Ecto neural progenitor cell (in vitro differentiated cells): ENCODE measurements at regions not wholly inside any gene's neighbourhood (a gene's known extent, or its start where the extent isn't known, plus 50 kb on each side); places are given as distances from the start of the nearest gene placed in this dataset.

ENCODE experiments used
- DNase-seq: peaks from one replicate; pipeline ENCODE4 v3.0.0-alpha.2; 2018; ENCODE audit warnings: low spot score

DNA sequence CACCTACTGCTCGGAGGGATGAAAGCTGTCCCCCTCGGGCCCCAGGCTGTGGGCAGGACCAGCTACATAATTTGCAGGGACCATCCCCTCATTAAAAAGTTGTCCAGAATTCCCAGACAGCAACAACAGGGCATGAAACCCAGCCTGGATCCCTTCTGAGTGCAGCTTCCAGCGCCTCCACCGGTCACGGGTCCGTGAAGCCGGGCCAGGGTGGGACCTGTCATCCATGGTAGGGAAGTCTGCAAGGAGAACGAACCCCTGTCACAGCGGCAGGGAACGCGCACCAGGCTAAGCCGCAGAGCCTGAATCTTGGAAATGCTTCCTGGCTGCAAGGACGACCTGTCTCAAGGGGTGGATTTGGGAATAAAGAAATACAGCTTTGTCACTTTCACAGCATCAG, 214.2 kb downstream of the RBFOX3 start:
- no peak for DNase-seq

DNA sequence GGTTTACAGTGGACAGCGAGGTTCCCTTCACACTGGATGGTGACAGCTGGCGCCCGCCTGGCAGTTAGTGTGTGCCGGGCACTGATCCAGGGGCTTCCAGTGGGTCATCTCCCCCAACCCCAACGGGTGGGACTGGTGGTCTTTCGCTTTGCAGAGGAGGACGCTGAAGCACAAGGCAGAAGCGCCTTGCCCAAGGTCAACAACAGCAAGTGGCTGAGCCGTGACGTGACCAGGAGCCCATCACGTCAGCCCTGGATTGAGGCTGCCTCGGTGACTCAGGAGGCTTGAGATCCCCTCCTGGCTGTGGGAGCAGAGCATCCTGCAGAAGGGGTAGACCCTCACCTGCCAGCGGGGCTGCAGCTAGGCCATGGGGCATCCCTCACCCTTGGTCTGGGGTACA, 215.3 kb downstream of the RBFOX3 start:
- no peak for DNase-seq

DNA sequence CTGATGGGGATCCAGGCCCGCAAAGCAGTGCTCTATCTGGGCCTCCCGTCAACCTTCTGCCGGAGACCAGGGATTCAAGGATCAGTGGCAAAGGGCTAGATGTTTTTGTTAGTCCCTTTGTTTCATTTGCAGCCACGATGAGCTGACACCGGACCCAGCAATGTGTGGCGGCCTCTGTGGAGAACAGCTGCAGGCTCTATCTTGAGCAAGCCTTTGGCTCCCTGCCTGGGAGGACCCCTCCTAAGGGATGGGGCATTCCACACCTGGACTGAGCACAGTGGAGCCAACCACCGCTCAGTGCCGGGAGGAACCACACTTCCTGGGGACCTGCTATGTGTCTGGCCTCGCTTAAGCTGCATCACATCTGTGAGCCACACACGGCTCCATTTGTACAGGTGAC, 215.8 kb downstream of the RBFOX3 start:
- DNase-seq = no peak

DNA sequence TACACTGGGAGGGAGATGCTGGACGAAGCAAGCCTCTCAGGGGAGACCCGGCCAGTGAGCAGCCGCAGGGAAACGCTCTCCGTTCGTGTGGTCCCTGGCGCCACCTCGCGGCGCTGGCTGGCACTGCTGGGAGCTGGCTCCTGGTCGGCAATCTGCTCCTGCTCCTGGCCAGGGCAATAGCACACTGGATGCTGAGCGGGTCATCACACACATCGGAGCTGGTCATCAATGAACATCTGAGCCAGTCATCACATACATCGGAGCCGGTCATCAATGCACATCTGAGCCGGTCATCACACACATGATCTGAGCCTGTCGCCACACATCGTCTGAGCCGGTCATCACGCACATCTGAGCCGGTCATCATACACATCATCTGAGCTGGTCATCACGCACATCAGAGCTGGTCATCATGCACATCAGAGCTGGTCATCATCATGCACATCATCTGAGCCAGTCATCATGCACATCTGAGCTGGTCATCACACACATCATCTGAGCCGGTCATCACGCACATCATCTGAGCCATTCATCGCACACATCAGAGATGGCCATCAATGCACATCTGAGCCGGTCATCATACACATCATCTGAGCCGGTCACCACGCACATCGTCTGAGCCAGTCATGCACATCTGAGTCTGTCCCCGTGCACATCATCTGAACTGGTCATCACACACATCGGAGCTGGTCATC, 217.3 kb downstream of the RBFOX3 start:
- peak; percentile 96 for DNase-seq

DNA sequence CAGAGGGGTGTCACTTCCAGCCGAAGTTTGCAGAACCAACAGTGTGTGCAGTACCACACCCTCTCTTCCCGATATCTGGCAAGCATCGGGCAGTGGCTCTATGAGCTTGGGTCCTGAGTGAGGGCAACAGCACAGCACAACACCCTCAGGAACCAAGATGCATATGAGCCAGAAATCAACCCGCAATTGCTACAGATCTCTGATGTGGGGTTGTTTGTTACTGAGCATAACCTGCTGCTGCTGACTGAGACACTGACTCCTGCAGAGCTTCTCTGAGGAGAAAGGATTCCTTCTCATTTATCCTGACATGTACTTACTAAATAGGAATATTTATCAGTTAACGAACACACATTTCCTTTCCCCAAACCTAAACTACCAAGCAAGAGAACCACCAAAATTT, 218.3 kb downstream of the RBFOX3 start:
- DNase-seq = no peak

DNA sequence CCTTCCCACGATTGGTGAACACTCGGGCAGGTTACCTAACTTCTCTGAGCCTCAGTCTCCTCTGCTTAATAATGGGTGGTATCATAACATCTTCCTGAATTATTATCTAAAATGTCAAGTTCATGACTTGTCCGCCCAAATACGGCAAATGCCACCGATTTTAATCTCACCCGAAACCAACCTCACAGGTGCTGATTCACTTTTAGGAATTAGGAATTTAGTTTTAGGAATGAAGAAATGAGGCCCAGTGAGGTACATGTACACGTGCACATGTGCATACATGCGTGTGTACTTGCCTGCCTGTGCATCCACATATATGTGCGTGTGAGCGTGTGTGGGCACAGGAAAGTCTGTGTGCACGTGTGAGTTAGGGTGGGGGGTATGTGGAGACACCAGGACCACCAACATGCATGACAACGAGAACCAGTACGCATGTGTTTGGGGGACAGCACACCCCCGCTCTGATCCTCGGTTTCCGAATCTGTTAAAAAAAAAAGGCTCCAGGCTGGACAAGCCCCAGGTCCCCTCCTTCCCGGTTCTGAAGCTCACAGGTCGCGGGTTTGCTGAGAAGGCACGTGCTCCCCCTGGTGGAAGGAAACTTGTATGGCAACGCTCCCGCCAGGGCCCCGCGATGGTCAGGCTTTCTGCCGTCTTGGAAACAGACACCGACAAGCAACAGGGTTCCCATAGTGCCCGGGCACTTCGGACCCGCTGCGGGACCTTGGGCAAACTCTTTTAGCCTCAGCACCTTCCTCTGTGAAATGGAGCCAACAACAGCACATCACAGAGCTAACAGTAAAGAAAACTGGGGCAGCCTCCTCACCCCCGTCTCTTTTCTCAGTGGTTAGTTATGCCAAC, 219.2 kb downstream of the RBFOX3 start:
- peak; percentile 94 for DNase-seq

DNA sequence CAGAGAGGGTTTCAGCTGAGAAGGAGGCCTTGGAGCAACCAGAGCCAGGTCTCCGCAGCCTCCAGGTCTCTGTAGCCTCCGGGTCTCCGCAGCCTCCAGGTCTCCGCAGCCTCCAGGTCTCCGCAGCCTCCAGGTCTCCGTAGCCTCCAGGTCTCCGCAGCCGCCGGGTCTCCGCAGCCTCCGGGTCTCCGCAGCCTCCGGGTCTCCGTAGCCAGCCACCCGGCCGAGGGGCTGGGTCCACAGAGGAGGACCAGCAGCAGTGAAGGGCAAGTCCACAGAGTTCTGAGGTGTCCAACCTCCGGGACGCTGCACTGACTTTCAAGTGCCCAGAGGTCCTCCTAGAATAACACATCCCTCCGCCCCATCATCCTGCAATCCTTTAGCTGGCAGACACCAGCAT, 221.0 kb downstream of the RBFOX3 start:
- no peak for DNase-seq

DNA sequence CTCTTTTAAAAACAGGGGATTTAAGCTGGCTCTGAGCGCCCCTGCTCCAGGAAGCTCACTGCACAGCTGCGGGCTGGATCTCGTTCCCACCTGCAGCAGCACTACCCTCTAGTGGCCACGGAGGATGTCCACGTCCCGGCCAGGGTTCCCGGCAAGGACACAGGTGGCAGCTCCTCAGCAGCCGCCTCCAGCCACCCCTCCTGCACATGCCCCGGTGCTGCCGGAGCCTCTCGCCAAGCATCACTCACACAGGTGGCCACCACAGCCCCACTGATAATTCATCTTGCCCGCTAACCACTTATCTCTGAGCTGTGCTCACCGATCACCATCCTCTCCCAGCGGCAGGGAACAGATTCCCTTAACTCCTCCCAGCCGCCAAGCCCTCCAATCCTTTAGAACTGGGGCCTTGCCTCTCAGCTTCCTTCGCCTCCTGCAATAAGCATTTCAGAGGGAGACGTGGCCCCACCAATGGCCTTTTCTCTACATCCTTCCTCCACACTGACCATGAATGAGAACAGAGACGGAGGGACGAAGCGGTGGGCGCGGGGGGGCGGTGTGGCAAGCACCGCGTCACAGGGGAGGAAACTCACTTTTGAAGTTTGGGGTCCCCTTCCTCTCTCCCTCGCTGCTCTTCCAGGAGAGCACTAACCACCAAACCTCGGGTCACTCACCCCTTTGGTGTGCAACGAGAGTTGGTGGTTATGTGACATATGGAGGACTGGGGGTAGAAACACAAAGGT, 222.1 kb downstream of the RBFOX3 start:
- peak; percentile 90 for DNase-seq

DNA sequence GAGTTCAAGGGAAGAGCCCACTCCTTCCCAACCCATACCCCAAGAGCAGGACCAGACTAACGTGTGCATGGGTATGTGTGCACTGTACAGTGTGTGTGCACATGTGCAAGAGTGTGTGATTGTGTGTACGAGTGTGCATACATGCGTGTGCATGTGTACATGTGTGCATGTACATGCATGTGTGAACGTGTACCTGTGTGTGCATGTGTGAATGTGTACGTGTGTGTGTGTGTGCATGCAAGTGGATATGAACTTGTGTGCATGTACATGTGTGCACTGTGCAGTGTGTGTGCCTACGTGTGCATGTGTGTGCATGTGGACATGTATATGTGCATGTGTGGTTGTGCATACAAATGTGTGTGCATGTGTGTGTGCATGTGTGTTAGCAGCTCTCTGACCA, 223.1 kb downstream of the RBFOX3 start:
- no peak for DNase-seq

DNA sequence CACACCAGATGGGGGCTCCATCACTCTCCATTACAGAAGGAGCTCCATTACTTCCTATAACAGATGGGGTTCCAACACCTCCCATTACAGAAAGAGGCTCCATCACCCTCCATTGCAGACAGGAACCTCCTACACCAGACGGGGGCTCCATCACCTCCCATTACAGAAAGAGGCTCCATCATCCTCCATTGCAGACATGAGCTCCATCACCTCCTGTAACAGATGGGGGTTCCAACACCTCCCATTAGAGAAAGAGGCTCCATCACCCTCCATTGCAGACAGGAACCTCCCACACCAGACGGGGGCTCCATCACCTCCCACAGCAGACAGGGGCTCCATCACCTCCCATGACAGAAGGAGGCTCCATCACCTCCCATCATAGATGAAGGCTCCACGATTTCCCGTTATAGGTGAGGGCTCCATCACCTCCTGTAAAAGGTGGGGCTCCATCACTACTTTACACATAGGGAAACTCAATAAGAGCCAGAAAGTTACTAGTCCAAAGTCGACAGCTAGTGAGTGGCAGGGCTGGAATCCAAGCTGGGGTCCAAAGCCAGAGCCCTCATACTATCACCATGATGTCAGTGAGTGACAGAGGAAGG, 224.8 kb downstream of the RBFOX3 start:
- no peak for DNase-seq

DNA sequence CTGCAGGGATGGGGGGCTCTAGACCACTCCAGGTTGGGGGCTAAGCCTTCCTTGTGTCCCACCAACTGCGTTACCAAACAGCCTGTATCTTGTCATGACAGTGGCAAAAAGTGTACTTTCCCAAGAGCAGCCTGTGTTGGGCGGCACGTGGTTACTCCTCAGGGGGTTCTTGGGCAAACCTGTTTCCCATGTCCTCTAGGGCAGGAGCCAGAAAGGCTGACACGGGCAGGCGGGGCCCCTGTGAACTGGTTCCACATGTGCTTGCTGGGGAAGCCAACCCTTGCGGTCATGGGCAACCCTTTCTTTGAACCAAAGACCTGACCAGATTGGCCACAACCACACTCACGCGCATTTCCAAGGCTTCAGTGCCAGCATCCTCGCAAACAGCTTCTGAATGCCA, 228.5 kb downstream of the RBFOX3 start:
- no peak for DNase-seq

DNA sequence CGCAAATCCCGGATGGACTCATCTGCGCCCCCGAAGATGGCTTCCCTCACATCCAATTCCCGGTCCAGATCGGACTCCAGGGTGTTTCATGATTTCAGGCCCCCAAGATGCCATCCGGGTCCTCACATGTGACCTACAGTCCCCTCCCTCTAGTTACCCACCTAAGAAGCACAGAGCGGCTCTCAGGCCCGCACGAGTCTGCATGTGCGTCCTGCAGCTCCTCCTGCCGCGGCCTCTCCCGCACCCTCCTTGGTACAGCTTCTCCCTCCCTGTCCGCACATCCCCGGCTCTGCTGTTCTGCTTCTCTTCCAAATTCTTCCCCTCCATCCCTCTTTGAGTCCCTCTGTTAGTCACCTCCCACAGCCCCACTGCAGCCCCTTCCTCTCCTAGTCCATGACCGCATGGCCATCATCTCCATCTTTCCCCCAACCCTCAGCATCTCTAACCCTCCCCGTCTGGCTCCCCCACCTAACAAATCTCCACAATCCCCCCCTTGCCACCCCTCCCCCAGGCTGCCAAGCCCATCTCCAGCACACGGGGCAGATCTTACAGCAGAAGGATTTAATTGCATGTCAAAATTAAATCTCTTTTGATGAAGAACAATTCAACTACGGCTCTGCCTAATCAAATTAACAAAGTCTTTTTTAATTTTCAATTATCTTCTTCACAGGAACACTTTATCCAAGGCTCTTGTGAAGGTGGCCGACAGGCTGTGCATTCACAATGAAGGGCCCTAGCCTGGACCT, 231.0 kb downstream of the RBFOX3 start:
- DNase-seq = no peak

DNA sequence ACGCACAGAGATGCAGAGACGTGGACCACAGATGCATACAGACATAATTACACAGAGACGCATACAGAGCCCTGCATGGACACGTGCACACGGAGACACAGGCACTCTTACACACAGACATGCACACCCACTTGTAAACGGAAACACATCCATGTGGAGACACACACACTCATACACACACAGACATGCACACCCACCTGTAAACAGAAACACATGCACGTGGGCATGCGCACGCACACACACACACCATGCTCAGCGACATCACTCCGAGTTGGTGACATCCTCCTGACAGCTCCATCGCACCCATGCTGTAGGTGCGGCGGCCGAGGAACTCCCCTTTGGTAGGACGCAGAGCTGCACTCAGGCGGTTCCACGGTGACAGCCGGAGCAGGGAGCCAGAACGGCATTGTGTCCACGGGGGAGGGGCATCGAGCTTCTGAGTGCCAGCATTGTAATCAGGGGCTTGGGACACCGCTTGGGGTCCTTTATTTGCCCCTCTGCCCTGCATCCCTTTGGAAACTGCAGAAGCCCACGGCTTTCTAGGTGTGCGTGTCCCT, 233.5 kb downstream of the RBFOX3 start:
- DNase-seq = no peak

DNA sequence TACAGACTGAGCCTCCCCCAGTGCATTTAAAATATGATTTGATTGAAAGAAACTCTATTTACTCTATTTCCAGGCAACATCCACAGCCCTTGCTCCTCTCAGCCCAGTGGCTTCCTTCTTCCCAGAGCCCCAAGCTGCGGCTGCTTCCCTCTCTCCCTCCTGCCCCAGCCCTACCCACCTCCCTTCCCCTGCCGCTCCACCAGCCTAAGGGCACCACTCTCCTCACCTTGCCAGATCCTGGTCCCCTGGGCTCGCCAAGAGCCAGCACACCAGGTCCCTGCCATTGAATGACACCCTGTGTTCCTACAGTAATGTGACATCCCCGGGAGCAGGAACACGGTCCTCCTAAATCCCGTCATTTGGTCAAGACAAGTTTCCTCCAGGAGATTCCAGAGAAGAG, 236.0 kb downstream of the RBFOX3 start:
- no peak for DNase-seq

DNA sequence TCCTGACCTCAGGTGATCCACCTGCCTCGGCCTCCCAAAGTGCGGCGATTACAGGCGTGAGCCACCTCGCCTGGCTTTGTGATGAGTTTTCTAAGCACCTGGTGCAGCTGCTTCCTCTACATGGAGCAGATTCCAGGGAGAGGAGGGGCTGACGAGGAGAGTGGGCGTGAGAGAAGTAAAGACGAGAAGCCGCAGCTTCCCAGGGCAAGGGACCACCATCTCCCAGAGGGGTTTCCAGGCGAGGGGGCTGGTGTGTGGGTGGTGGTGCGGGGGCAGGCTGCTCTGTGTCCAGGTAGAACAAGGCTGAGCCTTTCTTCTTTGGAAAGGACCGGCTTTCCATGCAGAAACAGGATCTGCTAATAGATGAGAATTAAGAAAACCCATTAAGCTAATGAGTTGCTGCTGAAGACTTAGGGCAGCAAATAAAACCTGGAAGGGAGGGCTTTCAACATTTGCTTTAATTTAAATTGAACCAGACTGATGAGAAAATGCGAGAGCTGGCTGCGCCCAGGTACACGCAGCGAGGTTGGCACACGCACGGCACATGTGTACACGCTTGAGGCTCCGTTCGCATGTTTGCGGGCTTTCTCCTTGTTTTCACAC, 236.7 kb downstream of the RBFOX3 start:
- DNase-seq = no peak

DNA sequence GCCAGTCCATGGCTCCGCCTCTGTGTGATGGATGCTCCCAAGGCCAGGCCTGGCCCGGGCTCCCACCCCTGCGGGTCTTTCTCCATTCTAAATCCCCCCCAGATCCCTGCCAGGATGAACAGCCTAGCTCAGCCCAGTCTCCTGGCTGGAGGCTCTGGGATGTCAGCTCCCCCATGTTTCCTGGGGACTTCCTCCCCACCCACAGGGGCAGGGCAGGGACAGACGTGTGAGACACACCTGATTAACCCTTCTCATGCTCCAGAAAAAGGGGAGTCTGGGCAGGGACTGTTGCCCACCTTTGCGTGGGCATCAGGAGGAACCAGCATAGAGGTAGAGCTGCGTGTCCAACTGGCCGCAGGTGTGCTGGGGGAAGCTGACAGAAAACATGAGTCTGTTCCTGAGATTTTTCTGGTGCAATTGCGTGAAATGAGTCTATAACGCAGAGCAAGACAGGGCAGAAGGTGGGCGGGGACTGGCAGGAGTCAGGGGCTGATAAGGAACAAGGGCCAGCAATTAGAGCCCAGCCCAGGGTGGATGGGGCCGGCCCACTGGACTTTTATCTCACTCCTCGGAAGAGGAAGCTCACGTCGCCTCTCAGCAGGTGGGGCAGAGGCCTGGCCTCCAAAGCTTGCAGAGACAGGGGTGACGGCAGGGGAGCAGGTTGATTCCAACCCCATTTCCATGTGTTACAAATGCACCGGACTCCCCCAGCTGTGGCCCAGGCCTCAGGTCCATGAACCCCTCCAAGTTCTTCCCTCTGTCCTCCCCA, 238.2 kb downstream of the RBFOX3 start:
- no peak for DNase-seq

DNA sequence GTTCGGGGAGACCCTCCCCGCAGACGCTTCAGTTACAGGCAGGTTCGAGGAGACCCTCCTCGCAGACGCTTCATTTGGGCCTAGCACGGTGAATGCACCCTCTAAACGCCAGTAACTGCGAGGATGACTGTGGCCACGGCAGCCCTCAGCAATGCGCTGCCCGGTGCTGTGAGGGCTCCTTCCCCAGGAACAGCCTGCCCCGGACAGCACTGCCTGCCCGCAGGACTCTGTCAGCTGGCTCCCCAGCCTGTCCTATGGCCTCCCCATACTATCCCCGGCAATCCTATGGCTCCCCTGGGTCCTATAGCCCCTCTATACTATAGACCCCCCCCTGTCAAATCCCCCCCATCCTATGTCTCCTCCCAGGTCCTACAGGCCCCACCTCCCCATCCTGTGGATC, 238.9 kb downstream of the RBFOX3 start:
- DNase-seq = no peak

DNA sequence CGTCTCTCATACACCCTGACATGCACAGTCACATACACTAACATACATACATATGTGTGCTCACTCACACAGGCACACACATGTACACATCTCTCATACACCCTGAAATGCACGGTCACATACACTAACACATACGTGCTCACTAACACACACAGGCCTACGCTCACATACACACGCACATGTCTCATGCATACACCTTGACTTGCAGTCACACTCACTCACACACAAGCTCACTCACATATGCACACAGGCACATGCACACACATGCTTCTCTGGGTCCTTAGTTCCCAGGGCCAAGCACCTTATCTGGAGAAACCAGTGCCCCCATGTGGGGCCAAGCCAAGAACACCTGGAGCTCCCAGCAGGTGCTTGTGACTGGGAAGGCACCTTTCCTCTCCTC, 240.3 kb downstream of the RBFOX3 start:
- DNase-seq = no peak

DNA sequence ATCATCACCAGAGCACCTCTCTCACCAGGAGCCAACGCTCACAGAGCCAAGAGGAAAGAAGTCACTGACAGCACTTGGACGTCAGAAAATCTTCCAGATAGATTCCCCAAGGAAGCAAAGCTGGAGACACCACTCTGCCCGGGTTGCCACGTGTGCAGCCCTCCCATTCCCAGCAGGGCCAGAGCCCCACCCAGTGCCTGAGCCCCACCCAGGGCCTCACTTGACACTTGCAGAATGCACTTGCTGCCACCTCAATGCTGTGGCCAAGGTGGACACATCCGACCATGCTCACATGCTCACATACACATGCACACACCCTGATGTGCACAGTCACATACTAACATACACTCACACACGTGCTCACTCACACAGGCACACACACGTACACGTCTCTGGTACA, 240.7 kb downstream of the RBFOX3 start:
- DNase-seq = no peak

DNA sequence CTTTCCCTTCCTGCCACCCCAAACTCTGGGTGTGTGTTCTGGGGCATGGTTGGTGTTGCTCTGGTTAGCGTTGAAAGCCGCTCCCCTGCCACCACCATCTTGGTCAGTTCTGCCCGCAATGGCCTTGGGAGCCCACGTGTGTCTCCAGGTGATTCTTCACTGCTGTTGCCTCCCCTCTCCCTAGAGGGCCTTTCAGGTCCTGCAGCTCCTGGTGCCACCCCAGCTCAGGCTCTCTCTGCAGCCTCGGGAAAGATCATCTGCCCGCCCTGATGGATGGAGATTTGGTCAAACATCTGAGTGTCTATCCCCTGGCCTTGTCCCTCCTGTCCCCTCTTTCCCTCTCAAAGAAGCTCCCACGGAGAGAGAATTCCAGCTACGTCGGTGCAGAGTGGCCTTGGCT, 241.3 kb downstream of the RBFOX3 start:
- no peak for DNase-seq
